ENCODE measurements at regions not wholly inside any gene's neighbourhood (a gene's known extent, or its start where the extent isn't known, plus 50 kb on each side); places are given as distances from the start of the nearest gene placed in this dataset.
A peak's percentile ranks its signal among the peaks of the same experiment; 100 is the strongest.
"Not testable (repeated sequence)": the region's sequence is repeated elsewhere in the genome, so short reads cannot be mapped to it uniquely, and the experiment has no call there.

GRCh38 chr4:57734104-57734670 lies 624.0 kb upstream of the IGFBP7 start:
- TF ChIP-seq, protein P1, sequence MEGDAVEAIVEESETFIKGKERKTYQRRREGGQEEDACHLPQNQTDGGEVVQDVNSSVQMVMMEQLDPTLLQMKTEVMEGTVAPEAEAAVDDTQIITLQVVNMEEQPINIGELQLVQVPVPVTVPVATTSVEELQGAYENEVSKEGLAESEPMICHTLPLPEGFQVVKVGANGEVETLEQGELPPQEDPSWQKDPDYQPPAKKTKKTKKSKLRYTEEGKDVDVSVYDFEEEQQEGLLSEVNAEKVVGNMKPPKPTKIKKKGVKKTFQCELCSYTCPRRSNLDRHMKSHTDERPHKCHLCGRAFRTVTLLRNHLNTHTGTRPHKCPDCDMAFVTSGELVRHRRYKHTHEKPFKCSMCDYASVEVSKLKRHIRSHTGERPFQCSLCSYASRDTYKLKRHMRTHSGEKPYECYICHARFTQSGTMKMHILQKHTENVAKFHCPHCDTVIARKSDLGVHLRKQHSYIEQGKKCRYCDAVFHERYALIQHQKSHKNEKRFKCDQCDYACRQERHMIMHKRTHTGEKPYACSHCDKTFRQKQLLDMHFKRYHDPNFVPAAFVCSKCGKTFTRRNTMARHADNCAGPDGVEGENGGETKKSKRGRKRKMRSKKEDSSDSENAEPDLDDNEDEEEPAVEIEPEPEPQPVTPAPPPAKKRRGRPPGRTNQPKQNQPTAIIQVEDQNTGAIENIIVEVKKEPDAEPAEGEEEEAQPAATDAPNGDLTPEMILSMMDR (IDR thresholded peaks at IDR 0.05; ENCODE audit: insufficient read depth, missing control alignments): no peak
- peak; percentile 81 for FAIRE-seq
- no peak for DNase-seq (ENCODE audit: insufficient read length, low spot score)

DNA sequence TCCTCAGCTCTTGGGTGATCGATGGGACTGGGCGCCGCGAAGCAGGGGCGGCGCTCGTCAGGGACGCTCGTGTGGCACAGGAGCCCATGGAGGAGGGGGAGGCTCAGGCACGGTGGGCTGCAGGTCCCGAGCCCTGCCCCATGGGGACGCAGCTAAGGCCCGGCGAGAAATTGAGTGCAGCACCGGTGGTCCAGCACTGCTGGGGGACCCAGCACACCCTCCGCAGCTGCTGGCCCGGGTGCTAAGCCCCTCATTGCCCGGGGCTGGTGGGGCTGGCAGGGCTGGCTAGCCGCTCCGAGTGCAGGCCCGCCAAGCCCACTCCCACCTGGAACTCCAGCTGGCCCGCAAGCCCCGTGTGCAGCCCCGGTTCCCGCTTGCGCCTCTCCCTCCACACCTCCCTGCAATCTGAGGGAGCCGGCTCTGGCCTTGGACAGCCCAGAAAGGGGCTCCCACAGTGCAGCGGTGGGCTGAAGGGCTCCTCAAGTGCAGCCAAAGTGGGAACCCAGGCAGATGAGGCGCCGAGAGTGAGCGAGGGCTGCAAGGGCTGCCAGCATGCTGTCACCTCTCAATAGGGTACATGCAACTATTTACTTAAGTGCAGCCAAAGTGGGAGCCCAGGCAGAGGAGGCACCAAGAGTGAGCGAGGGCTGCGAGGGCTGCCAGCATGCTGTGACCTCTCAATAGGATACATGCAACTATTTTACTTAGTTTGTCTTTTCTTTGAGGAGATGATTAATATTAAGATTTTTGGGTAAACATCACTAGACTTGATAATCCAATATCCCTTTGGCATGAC lies 619.8 kb upstream of the IGFBP7 start:
- not testable (repeated sequence) for DNase-seq (ENCODE audit: insufficient read length, low spot score); FAIRE-seq

- no peak for DNase-seq (ENCODE audit: insufficient read length, low spot score)
- TF ChIP-seq, protein P1 (IDR thresholded peaks at IDR 0.05; ENCODE audit: insufficient read depth, missing control alignments): no peak
- no peak for FAIRE-seq
These were observed 616.0 kb upstream of the IGFBP7 start for GRCh38 chr4:57726154-57726553.

GRCh38 chr4:57719456-57719855 lies 609.3 kb upstream of the IGFBP7 start:
- no peak for DNase-seq (ENCODE audit: insufficient read length, low spot score)
- TF ChIP-seq, protein P1 (IDR thresholded peaks at IDR 0.05; ENCODE audit: insufficient read depth, missing control alignments): no peak
- no peak for FAIRE-seq

- not testable (repeated sequence) for FAIRE-seq; DNase-seq (ENCODE audit: insufficient read length, low spot score)
These were observed 604.1 kb upstream of the IGFBP7 start for GRCh38 chr4:57714313-57714712.

DNA sequence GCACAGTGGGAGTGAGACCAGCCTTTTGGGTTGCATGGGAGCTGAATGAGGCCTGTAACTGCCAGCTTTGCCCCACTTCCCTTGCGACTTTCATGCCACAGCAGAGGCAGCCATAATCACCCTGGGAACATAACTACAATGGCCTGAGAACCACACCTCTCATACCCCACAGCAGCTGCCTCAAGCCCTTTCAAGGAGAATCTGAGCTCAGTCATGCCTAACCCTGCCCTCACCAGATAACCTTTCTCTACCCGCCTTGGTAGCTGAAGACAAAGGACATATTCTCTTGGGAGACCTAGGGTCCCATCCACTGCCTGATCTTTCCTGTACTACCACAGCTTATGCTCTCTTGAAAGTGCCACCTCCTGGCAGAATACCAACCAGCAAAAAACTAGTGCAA lies 599.9 kb upstream of the IGFBP7 start:
- FAIRE-seq (no peak), DNase-seq (ENCODE audit: insufficient read length, low spot score) (no peak)
- TF ChIP-seq, protein P1 (IDR thresholded peaks at IDR 0.05; ENCODE audit: insufficient read depth, missing control alignments): no peak

DNA sequence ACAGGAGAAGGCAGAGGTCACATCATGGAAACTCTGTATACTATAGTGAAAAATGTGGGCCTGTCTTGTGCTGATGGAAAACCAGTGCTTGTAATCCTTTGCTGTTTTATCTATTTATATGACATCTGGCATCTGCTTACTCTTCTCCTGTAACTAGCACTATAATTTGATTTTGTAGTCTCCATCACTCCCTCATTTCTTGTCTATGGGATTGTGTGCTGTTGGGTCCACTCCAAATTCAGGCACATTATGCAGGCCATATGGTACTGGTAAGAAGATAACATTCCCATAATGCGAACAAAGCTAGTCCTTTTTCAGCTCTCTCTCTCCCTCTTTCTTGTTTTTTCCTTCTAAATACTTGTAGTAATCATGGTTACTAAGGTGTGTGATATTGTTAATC lies 581.2 kb upstream of the IGFBP7 start:
- DNase-seq (ENCODE audit: insufficient read length, low spot score) (no peak), FAIRE-seq (no peak)
- TF ChIP-seq, protein P1 (IDR thresholded peaks at IDR 0.05; ENCODE audit: insufficient read depth, missing control alignments): no peak

GRCh38 chr4:57689693-57690205 lies 579.6 kb upstream of the IGFBP7 start:
- no peak for FAIRE-seq
- DNase-seq (ENCODE audit: insufficient read length, low spot score): no peak

More at GRCh38 chr4:57689693-57690205, 579.6 kb upstream of the IGFBP7 start:
- TF ChIP-seq, protein P1 (IDR thresholded peaks at IDR 0.05; ENCODE audit: insufficient read depth, missing control alignments): no peak

Data from D721Med (cell line).